ENCODE measurements at regions not wholly inside any gene's neighbourhood (a gene's known extent, or its start where the extent isn't known, plus 50 kb on each side); places are given as distances from the start of the nearest gene placed in this dataset.
"Not testable (repeated sequence)": the region's sequence is repeated elsewhere in the genome, so short reads cannot be mapped to it uniquely, and the experiment has no call there.

DNA sequence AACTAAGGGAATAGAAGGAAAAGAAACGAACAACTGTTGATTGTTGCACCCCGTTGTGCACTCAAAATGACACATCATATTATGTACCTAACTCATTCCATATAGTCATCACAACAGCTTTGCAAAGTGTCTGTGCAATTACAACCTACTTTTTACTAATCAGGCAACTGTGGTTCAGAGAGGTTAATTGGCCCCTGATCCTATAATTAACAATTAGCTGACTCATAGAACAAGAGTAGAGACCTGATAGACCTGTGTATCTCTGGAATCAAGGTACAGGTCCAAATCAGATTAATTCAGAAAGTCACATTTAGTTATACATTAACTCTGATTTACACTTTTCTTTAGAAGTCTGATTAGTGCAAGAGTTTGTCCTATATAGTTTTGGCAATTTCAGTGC lies 122.5 kb upstream of the CDK13 start:
- Histone ChIP-seq H3K27ac (no peak overlapping the region), H3K4me1 (no peaks in the 10 kb centered on the region), H3K4me3 (no peak overlapping the region), H3K9me3 (no peaks in the 10 kb centered on the region), H3K27me3 (peaks cover 0 to 41% (median 0%) of the 10 kb centered on the region in 3 donors), H3K36me3 (no peaks in the 10 kb centered on the region)
- TF ChIP-seq POLR2A (IDR thresholded peaks at IDR 0.05) (no peak), POLR2AphosphoS5 (IDR thresholded peaks at IDR 0.05) (no peak), EP300 (IDR thresholded peaks at IDR 0.05) (no peak)
- TF ChIP-seq, protein P1, sequence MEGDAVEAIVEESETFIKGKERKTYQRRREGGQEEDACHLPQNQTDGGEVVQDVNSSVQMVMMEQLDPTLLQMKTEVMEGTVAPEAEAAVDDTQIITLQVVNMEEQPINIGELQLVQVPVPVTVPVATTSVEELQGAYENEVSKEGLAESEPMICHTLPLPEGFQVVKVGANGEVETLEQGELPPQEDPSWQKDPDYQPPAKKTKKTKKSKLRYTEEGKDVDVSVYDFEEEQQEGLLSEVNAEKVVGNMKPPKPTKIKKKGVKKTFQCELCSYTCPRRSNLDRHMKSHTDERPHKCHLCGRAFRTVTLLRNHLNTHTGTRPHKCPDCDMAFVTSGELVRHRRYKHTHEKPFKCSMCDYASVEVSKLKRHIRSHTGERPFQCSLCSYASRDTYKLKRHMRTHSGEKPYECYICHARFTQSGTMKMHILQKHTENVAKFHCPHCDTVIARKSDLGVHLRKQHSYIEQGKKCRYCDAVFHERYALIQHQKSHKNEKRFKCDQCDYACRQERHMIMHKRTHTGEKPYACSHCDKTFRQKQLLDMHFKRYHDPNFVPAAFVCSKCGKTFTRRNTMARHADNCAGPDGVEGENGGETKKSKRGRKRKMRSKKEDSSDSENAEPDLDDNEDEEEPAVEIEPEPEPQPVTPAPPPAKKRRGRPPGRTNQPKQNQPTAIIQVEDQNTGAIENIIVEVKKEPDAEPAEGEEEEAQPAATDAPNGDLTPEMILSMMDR (IDR thresholded peaks at IDR 0.05) = no peak
- 52 to 63% (median 56%) methylated on average over 2 of the region's 2 CpGs for WGBS, 5 donors
- intact Hi-C loops (cut with DNase I; ENCODE audit: low total_unique reads) = no loop called here
- DNase-seq = no peak

DNA sequence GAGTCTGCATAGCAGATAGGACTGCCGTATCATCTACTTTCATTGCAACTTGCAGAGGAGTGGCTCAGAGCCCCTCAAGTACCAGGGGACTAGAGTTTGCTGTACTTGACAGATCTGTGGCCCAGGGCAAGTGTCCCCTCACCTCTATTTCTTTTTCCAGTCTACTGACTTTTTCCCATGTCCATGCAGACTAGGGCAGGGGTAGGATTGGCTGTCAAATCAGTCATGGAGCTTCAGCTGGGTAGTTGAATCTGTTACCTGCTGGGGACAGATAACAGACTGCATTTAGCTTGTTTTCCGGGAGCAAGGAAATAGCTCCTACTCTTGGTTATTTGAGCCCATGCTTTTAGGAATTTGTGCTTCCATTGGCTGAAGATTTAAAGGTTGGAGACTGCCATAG lies 121.0 kb upstream of the CDK13 start:
- Histone ChIP-seq H3K4me3 (no peak overlapping the region), H3K4me1 (peaks cover 0 to 10% (median 7%) of the 10 kb centered on the region in 4 donors), H3K27me3 (peaks cover 0 to 53% (median 4%) of the 10 kb centered on the region in 3 donors), H3K9me3 (no peaks in the 10 kb centered on the region), H3K36me3 (no peaks in the 10 kb centered on the region), H3K27ac (no peak overlapping the region)
- no peak for DNase-seq
- TF ChIP-seq, protein P1 (IDR thresholded peaks at IDR 0.05) = no peak
- TF ChIP-seq POLR2A (IDR thresholded peaks at IDR 0.05) = no peak
- no peak for TF ChIP-seq EP300 (IDR thresholded peaks at IDR 0.05)
- TF ChIP-seq POLR2AphosphoS5 (IDR thresholded peaks at IDR 0.05) = no peak
- intact Hi-C loops (cut with DNase I; ENCODE audit: low total_unique reads) = no loop called here
- WGBS, 5 donors = 85 to 98% (median 90%) methylated on average over 2 of the region's 2 CpGs

DNA sequence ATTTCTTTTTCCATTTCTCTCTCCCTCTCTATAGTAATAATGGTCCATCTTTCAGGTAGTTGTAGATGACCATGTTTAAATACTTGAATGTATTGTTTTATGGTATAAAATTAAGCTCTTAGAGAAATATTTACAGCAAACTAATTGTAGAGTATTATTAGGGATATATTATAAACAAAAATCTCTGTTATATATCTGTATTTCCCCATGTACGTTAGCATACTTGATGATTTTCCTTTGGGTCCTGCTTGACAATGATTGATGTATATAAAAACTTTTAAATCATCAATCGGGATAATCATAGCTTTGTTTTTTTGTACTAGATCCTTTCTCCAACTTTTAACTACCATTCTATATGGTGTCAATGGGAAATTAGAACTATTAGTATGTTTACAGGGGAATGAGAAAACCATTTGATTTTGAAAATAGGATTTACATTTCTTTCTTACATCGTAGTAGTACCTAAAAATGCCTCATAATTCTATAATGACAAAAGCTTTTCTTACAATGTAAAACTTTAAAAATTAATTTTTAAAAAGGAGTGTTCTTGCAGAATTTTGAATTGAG lies 117.5 kb upstream of the CDK13 start:
- peaks cover 0 to 50% (median 8%) of the 10 kb centered on the region in 3 donors for H3K27me3 ChIP-seq
- intact Hi-C loops (cut with DNase I; ENCODE audit: low total_unique reads) = no loop called here
- peak overlapping the region in 3 of 4 donors; percentile 51 to 60 (median 53) for H3K4me3 ChIP-seq
- no peak overlapping the region for H3K27ac ChIP-seq
- no peaks in the 10 kb centered on the region for H3K36me3 ChIP-seq
- peaks cover 0 to 12% (median 8%) of the 10 kb centered on the region in 4 donors for H3K4me1 ChIP-seq
- no peak for TF ChIP-seq POLR2A (IDR thresholded peaks at IDR 0.05)
- no peak for TF ChIP-seq POLR2AphosphoS5 (IDR thresholded peaks at IDR 0.05)
- no peak for TF ChIP-seq EP300 (IDR thresholded peaks at IDR 0.05)
- TF ChIP-seq, protein P1 (IDR thresholded peaks at IDR 0.05) = no peak
- DNase-seq = no peak
- no peaks in the 10 kb centered on the region for H3K9me3 ChIP-seq
- 57 to 67% (median 60%) methylated on average over 3 of the region's 3 CpGs for WGBS, 5 donors

DNA sequence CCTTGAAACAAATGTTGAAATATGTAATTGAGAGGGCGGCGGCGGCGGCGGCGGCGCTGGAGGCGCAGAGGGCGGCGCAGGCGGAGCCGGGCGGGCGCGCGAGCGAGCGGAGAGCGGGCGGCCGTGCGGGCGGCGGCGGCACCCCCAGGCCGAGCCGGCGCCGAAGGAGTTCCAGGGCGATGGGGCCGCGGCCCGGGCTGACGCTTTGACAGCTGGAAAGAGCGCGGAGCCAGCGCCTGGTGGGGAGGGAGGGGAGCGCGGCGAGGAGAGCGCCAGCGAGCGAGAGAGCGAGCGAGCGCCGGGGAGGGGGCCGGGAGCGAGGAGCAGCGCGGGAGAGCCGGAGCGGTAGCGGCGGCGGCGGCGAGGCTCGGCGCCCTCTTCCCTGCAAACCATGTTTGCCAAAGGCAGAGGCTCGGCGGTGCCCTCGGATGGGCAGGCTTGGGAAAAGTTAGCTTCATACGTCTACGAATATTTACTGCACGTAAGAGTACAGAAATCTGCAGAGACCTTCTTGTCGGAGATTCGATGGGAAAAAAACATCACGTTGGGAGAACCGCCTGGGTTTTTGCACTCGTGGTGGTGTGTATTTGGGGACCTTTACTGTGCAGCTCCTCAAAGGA lies 116.8 kb upstream of the CDK13 start:
- 0 to 1% (median 1%) methylated on average over 49 to 71 of the region's 71 CpGs for WGBS, 5 donors

DNA sequence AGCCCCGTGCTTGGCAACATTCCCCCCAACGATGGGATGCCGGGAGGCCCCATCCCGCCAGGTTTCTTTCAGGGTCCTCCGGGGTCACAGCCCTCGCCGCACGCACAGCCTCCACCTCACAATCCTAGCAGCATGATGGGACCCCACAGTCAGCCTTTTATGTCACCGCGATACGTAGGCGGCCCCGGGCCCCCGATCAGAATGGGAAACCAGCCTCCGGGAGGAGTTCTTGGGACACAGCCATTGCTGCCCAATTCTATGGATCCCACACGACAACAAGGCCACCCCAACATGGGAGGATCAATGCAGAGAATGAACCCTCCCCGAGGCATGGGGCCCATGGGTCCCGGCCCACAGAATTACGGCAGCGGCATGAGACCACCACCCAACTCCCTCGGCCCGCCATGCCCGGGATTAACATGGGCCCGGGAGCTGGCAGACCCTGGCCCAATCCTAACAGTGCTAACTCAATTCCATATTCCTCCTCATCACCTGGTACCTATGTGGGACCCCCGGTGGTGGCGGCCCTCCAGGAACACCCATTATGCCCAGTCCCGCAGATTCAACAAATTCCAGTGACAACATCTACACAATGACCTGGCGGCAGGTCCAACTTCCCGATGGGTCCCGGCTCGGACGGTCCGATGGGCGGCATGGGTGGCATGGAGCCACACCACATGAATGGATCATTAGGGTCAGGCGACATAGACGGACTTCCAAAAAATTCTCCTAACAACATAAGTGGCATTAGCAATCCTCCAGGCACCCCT lies 116.0 kb upstream of the CDK13 start:
- H3K36me3 ChIP-seq; DNase-seq; H3K9me3 ChIP-seq; H3K27ac ChIP-seq; intact Hi-C loops (cut with DNase I; ENCODE audit: low total_unique reads): not testable (repeated sequence)
- WGBS, 5 donors = 29 to 63% (median 33%) methylated on average over 28 to 36 of the region's 36 CpGs
- H3K4me1 ChIP-seq = peaks cover 0 to 12% (median 8%) of the 10 kb centered on the region in 4 donors
- peak overlapping the region; percentile 41 to 60 (median 52) for H3K4me3 ChIP-seq
- peaks cover 0 to 45% (median 8%) of the 10 kb centered on the region in 3 donors for H3K27me3 ChIP-seq

More for the DNA sequence above, 116.8 kb upstream of the CDK13 start:
- Histone ChIP-seq H3K4me3 (peak overlapping the region; percentile 41 to 60 (median 52)), H3K27me3 (peaks cover 0 to 49% (median 8%) of the 10 kb centered on the region in 3 donors), H3K4me1 (peaks cover 0 to 12% (median 8%) of the 10 kb centered on the region in 4 donors)
- DNase-seq = peak; percentile 29 to 82
- H3K9me3 ChIP-seq; H3K27ac ChIP-seq; H3K36me3 ChIP-seq; intact Hi-C loops (cut with DNase I; ENCODE audit: low total_unique reads): not testable (repeated sequence)

All from stomach (tissue), 8 donors.